HepG2 (cell line): ENCODE measurements at regions not wholly inside any gene's neighbourhood (a gene's known extent, or its start where the extent isn't known, plus 50 kb on each side); places are given as distances from the start of the nearest gene placed in this dataset.

Experiments used
- ATAC-seq: fragments of 200-7000 bp; cut with Tn5 transposase; 3 replicates; pipeline ENCODE4 v1.9.1; 2020; ENCODE audit warnings: mild to moderate bottlenecking, moderate library complexity
- BruUV-seq: library from RNA; stranded (reverse); fragments of 400-500 nt; replicated peaks from 2 replicates; lab custom pipeline; 2021; lab: Mats Ljungman, UMichigan
- CTCF ChIA-PET: fragments of 300-600 bp; formaldehyde crosslinking; extraction: SDS; loops from one replicate; lab custom pipeline; 2021; ENCODE audit warnings: low total read pairs, inconsistent platforms, low intra/inter-chr PET ratio; lab: Yijun Ruan, JAX
- POLR2A ChIA-PET: fragments of 350-600 bp; sonication (Branson Sonifier 250); formaldehyde crosslinking; loops from one replicate; lab custom pipeline; 2020; ENCODE audit warnings: antibody characterized with exemption, inconsistent platforms; lab: Yijun Ruan, JAX
- DNase-seq: peaks from one replicate; pipeline ENCODE4 v3.0.0-alpha.2; 2015; ENCODE audit warnings: low spot score
- FAIRE-seq: peaks from 3 replicates; lab custom pipeline; 2011; peaks lifted over from hg19 to GRCh38; lab: Jason Lieb, UNC
- H2AFZ ChIP-seq: one replicate; pipeline ENCODE4 v1.6.1; 2011; ENCODE audit warnings: low read length, inconsistent platforms
- H3K27ac ChIP-seq: fragments of 300-600 bp; 3 replicates; pipeline ENCODE4 v1.8.0; 2011; ENCODE audit warnings: mixed run types, mild to moderate bottlenecking, mixed read lengths, low read length, inconsistent platforms; ENCODE audit not compliant: insufficient read depth; ENCODE audit errors: extremely low read length
- H3K27me3 ChIP-seq, 2 experiments: fragments of 200-600 bp in 1 of 2; 2 replicates in 1 of 2; 3 replicates in 1 of 2; pipeline versions ENCODE4 v1.6.0 to v1.8.0; 2011; ENCODE audit warnings: low read length in 2 of 2, mild to moderate bottlenecking in 2 of 2, moderate library complexity in 2 of 2, inconsistent platforms in 1 of 2; ENCODE audit not compliant: insufficient read depth in 2 of 2, control insufficient read depth in 1 of 2
- H3K36me3 ChIP-seq, 2 experiments: fragments of 200-600 bp in 1 of 2; replicated peaks in 1 of 2; 2 replicates in 1 of 2; 3 replicates in 1 of 2; pipeline versions ENCODE4 v1.5.1 to v1.8.0; 2011; ENCODE audit warnings: low read length in 2 of 2, inconsistent platforms in 1 of 2; ENCODE audit not compliant: insufficient read depth in 2 of 2, control insufficient read depth in 1 of 2
- H3K4me1 ChIP-seq: 2 replicates; pipeline ENCODE4 v1.5.1; 2012; ENCODE audit warnings: low read length, inconsistent platforms; ENCODE audit not compliant: insufficient read depth
- H3K4me2 ChIP-seq: 2 replicates; pipeline ENCODE4 v1.6.0; 2011; ENCODE audit warnings: low read depth, low read length, inconsistent platforms
- H3K4me3 ChIP-seq, 3 experiments: fragments of 200-600 bp in 1 of 3; sonication (generic), shearing (Covaris generic) in 1 of 3; replicated peaks in 1 of 3; 2 replicates each; pipeline ENCODE4 v1.5.1; 2011 to 2016; ENCODE audit warnings: low read length in 3 of 3, inconsistent platforms in 2 of 3, low read depth in 2 of 3, mild to moderate bottlenecking in 2 of 3, control low read depth in 1 of 3, mixed read lengths in 1 of 3; ENCODE audit not compliant: insufficient read depth in 1 of 3
- H3K79me2 ChIP-seq: one replicate; pipeline ENCODE4 v1.6.1; 2011; ENCODE audit warnings: low read length, inconsistent platforms; ENCODE audit not compliant: insufficient read depth
- H3K9ac ChIP-seq: 2 replicates; pipeline ENCODE4 v1.6.0; 2011; ENCODE audit warnings: mild to moderate bottlenecking, low read depth, low read length, inconsistent platforms; ENCODE audit not compliant: insufficient read depth
- H3K9me3 ChIP-seq: 2 replicates; pipeline ENCODE4 v1.5.1; 2012; ENCODE audit warnings: mild to moderate bottlenecking, low read length
- H4K20me1 ChIP-seq: 2 replicates; pipeline ENCODE4 v1.6.0; 2011; ENCODE audit warnings: inconsistent platforms, mild to moderate bottlenecking, low read length, moderate library complexity; ENCODE audit not compliant: insufficient read depth
- JUNB ChIP-seq: sonication (generic); formaldehyde crosslinking; IDR thresholded peaks from 2 replicates; pipeline ENCODE4 v1.8.0; 2022; ENCODE audit warnings: missing genetic modification reagents, mild to moderate bottlenecking, borderline replicate concordance
- MAFK ChIP-seq, 2 experiments: IDR thresholded peaks in 1 of 2; conservative IDR thresholded peaks in 1 of 2; 2 replicates each; pipeline ENCODE4 v1.6.1; 2011; ENCODE audit warnings: improper control_type of control experiment in 2 of 2, low read length in 2 of 2
- WGBS: methylation state at CpG from one replicate; pipeline ENCODE4 v1.1.6; 2017; ENCODE audit warnings: low lambda C conversion rate; 5-methylcytosine and 5-hydroxymethylcytosine counted together
- in situ Hi-C: cut with HindIII; loops from 2 replicates; pipeline ENCODE4 v1.10.0; 2017; ENCODE audit warnings: low pct_unique_long_range_greater_than_20kb; ENCODE audit not compliant: extremely low pct_ligation_motif_present
- intact Hi-C: fragments of 100-400 bp; cut with micrococcal nuclease; formaldehyde crosslinking; loops from one replicate; pipeline ENCODE4 v1.10.0; 2022; ENCODE audit not compliant: unreplicated experiment
- TF ChIP-seq, protein P1 (sequence below): sonication (generic); formaldehyde crosslinking; IDR thresholded peaks from 2 replicates; pipeline ENCODE4 v1.4.0; 2020; ENCODE audit warnings: mild to moderate bottlenecking, missing genetic modification reagents, borderline replicate concordance

DNA sequence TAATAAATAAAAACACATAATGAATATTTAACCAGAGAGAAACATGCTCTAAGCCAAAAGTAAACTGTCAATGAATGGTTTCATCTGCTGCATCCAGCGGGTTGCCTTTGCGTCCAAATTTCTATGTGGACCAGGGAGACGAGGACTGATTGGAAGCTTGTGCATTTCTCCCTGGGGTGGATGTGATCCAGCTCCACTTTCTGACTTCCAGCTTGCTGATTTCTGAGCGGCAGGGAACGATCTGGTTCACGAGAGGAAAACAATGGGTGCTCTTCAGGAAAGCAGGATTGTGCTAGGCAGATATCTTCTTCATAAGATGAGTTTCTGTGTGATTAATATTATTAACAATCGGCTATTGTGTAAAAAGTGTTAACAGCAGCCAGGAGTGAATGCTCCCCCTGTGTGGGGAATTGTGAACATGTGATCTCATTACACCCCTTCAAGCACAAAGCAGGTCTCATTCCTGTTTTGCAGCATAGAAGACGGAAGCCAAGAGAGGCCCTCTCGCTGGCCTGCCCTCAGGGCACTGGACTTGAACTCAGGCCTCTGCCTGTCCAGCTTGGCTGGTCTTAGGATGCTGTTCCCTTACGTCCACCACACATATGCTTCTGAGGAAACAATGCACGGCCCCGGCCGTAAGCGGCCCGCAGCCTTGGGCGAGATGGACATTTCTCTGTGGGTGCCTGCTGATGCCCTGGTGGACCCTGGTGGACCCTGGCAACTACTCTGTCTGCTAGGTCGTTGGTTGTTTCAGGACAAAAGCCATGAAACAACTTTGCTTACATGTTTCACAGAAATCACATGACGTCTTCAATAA is 183.4 kb upstream of the C1orf174 start:
- Histone ChIP-seq H3K79me2 (no peaks in the 10 kb centered on the region), H3K27ac (no peak overlapping the region), H3K9me3 (no peaks in the 10 kb centered on the region), H3K4me2 (no peak overlapping the region), H3K4me3 (no peak overlapping the region), H3K36me3 (no peaks in the 10 kb centered on the region), H3K9ac (no peak overlapping the region), H3K27me3 (peaks cover 2 to 26% of the 10 kb centered on the region in 2 experiments), H3K4me1 (peaks cover 12% of the 10 kb centered on the region; the same call in 1 of the 2 replicates)
- ChIA-PET POLR2A (no interaction called here), CTCF (no interaction called here)
- WGBS: 18% methylated on average over 10 of the region's 18 CpGs
- BruUV-seq: no TSS peak
- DNase-seq (no peak), ATAC-seq (no peak)
- in situ Hi-C loops (no loop called here), intact Hi-C loops (no loop called here)
- TF ChIP-seq JUNB (CRISPR knock-in tag): no peak
- TF ChIP-seq, all 625 proteins: peak for 0
- Histone ChIP-seq H4K20me1 (no peaks in the 10 kb centered on the region), H2AFZ (no peak overlapping the region)
- FAIRE-seq: no peak

DNA sequence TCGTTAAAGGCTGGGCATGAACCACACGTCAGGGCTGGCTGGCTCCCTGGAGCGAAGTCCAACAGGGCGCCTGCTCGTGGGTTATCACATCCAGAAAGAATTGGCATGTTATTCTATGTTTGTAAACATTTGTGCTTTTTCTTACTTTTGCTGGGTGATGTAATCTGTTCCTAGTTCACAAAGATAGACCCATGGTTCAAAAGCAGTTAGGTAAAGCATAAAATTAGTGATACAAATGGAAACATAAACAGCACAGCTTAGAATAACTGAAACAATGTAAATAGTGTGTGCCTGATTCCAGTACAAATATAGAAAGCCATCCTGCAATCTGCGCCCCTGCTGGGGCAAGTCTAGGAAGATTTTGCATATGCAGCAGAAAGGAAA is 184.0 kb upstream of the C1orf174 start:
- in situ Hi-C loops (no loop called here), intact Hi-C loops (no loop called here)
- Histone ChIP-seq H3K79me2 (no peaks in the 10 kb centered on the region), H3K4me1 (peaks cover 12% of the 10 kb centered on the region; the same call in 1 of the 2 replicates), H3K4me2 (no peak overlapping the region), H4K20me1 (no peaks in the 10 kb centered on the region)
- POLR2A ChIA-PET: no interaction called here
- ATAC-seq: no peak
- peak; percentile 32 to 33; a peak in 2 of 4 replicates for TF ChIP-seq MAFK (conservative IDR thresholded peaks at IDR 0.05 in 1 of 2, IDR thresholded peaks at IDR 0.05 in 1 of 2; ENCODE audit: low read length in 2 of 2)
- TF ChIP-seq, protein P1, sequence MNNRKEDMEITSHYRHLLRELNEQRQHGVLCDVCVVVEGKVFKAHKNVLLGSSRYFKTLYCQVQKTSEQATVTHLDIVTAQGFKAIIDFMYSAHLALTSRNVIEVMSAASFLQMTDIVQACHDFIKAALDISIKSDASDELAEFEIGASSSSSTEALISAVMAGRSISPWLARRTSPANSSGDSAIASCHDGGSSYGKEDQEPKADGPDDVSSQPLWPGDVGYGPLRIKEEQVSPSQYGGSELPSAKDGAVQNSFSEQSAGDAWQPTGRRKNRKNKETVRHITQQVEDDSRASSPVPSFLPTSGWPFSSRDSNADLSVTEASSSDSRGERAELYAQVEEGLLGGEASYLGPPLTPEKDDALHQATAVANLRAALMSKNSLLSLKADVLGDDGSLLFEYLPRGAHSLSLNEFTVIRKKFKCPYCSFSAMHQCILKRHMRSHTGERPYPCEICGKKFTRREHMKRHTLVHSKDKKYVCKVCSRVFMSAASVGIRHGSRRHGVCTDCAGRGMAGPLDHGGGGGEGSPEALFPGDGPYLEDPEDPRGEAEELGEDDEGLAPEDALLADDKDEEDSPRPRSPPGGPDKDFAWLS (CRISPR knock-in tag): no peak
- TF ChIP-seq, all 625 proteins: peak for 1
- 15% methylated on average over 5 of the region's 6 CpGs for WGBS
- no peak overlapping the region for H2AFZ ChIP-seq
- H3K9me3 ChIP-seq: no peaks in the 10 kb centered on the region
- CTCF ChIA-PET: no interaction called here
- H3K27ac ChIP-seq: no peak overlapping the region
- FAIRE-seq (no peak), DNase-seq (peak; percentile 5)
- no peak overlapping the region for H3K4me3 ChIP-seq
- BruUV-seq: no TSS peak
- H3K36me3 ChIP-seq: no peaks in the 10 kb centered on the region
- H3K27me3 ChIP-seq: peaks cover 2 to 31% of the 10 kb centered on the region in 2 experiments
- H3K9ac ChIP-seq: no peak overlapping the region
